Esophagus squamous epithelium (tissue), 5 donors: ENCODE measurements at regions not wholly inside any gene's neighbourhood (a gene's known extent, or its start where the extent isn't known, plus 50 kb on each side); places are given as distances from the start of the nearest gene placed in this dataset.

Source experiments
- DNase-seq: peaks from one replicate; lab custom pipeline; 2025; lab: John Stamatoyannopoulos, UW
- H3K27ac ChIP-seq, 4 donors: fragments of 200-600 bp; sonication (generic); one replicate each; pipeline ENCODE4 v1.5.1; 2016 to 2019; ENCODE audit warnings: mild to moderate bottlenecking in 1 of 4
- H3K27me3 ChIP-seq, 4 donors: fragments of 200-600 bp; sonication (generic); 1 replicate in 3 of 4; 2 replicates in 1 of 4; pipeline versions ENCODE4 v1.5.1 to v1.6.0; 2017 to 2021; ENCODE audit warnings: antibody characterized with exemption in 1 of 4
- H3K36me3 ChIP-seq, 3 donors: fragments of 200-600 bp; sonication (generic); one replicate each; pipeline ENCODE4 v1.5.1; 2016 to 2019
- H3K4me1 ChIP-seq, 3 donors: fragments of 200-600 bp; sonication (generic); one replicate each; pipeline ENCODE4 v1.5.1; 2017 to 2019
- H3K4me3 ChIP-seq, 4 donors: fragments of 200-600 bp; sonication (generic); 1 replicate in 3 of 4; 2 replicates in 1 of 4; pipeline ENCODE4 v1.5.1; 2016 to 2019; ENCODE audit warnings: mild to moderate bottlenecking in 2 of 4, moderate library complexity in 1 of 4
- H3K9me3 ChIP-seq, 3 donors: fragments of 200-600 bp; sonication (generic); one replicate each; pipeline ENCODE4 v1.5.1; 2016 to 2019
- CTCF ChIP-seq, 6 experiments: fragments of 450-650 bp in 4 of 6; fragments of 200-600 bp in 2 of 6; sonication (generic) in 2 of 6; IDR thresholded peaks; one replicate each; pipeline ENCODE4 v1.5.1; 2016 to 2019; ENCODE audit warnings: antibody characterized with exemption in 6 of 6, mild to moderate bottlenecking in 4 of 6, moderate library complexity in 4 of 6
- POLR2A ChIP-seq, 4 donors: fragments of 450-650 bp; IDR thresholded peaks; one replicate each; pipeline ENCODE4 v1.6.1; 2017; ENCODE audit warnings: antibody characterized with exemption in 4 of 4, mild to moderate bottlenecking in 4 of 4, moderate library complexity in 3 of 4
- WGBS, 2 donors: methylation state at CpG; one replicate each; pipeline ENCODE4 v1.1.5; 2018; 5-methylcytosine and 5-hydroxymethylcytosine counted together
- intact Hi-C: fragments of 100-400 bp; cut with DNase I; formaldehyde crosslinking; loops from one replicate; pipeline ENCODE4 v1.15.0; 2022
- donor health status: DM: yes; HTN: yes; CAD: no.

DNA sequence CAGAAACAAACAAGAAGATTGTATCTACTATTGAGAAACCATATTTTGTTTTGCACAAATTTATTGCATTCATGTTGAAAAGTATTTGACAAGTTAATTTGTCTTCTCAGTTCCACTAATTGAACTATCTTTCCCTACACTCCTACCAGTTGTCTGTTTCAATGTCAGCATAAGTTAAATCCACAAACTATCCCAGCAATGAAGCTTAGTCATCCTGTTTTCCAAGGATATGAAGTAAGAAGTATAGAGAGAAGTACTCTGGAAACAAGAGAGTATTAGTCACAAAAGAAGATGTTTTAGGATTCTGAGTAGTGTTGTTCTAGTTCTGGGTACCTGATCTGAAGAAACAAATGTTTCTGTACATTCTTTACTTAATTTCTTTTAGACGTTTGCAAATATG, 261.6 kb upstream of the ZNF804A start:
- H3K27ac ChIP-seq: no peak overlapping the region
- TF ChIP-seq POLR2A (IDR thresholded peaks at IDR 0.05) (no peak), CTCF (IDR thresholded peaks at IDR 0.05) (no peak)
- no peaks in the 10 kb centered on the region for H3K36me3 ChIP-seq
- no peaks in the 10 kb centered on the region for H3K4me1 ChIP-seq
- WGBS, 2 donors: 35 to 56% methylated on average over 1 of the region's 1 CpG
- no peaks in the 10 kb centered on the region for H3K27me3 ChIP-seq
- no peak overlapping the region for H3K4me3 ChIP-seq
- DNase-seq: no peak
- H3K9me3 ChIP-seq: no peaks in the 10 kb centered on the region
- intact Hi-C loops: no loop called here

- intact Hi-C loops: no loop called here
- H3K36me3 ChIP-seq: no peaks in the 10 kb centered on the region
- H3K27me3 ChIP-seq: no peaks in the 10 kb centered on the region
- no peak overlapping the region for H3K4me3 ChIP-seq
- H3K9me3 ChIP-seq: no peaks in the 10 kb centered on the region
- 15 to 23% methylated on average over 3 of the region's 3 CpGs for WGBS, 2 donors
- H3K27ac ChIP-seq: no peak overlapping the region
- no peaks in the 10 kb centered on the region for H3K4me1 ChIP-seq
- DNase-seq: no peak
- TF ChIP-seq CTCF (IDR thresholded peaks at IDR 0.05) (no peak), POLR2A (IDR thresholded peaks at IDR 0.05) (no peak)
Measured at GRCh38 chr2:184338771-184339170, 259.6 kb upstream of the ZNF804A start.

DNA sequence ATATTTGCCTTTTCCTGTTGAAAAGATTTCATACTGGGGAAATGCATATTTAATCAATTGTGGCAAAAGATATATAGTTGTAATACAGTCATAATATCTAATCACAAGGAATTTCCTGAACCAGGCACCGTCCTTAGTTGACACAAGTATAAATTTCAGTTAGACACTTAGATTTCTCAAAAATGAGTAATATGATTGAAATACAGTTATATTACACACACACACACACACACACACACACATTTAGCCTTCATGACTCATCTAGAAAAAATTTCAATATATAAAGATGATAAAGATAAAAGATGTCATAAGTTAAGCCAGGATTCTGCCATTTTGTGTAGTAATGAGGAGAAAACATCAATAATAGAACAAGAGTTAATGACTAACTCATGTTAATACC, 258.4 kb upstream of the ZNF804A start:
- TF ChIP-seq POLR2A (IDR thresholded peaks at IDR 0.05) (no peak), CTCF (IDR thresholded peaks at IDR 0.05) (no peak)
- Histone ChIP-seq H3K4me3 (no peak overlapping the region), H3K4me1 (no peaks in the 10 kb centered on the region), H3K27me3 (no peaks in the 10 kb centered on the region), H3K9me3 (no peaks in the 10 kb centered on the region), H3K27ac (no peak overlapping the region), H3K36me3 (no peaks in the 10 kb centered on the region)
- intact Hi-C loops: no loop called here
- WGBS, 2 donors: 31 to 50% methylated on average over 1 of the region's 1 CpG
- DNase-seq: no peak

DNA sequence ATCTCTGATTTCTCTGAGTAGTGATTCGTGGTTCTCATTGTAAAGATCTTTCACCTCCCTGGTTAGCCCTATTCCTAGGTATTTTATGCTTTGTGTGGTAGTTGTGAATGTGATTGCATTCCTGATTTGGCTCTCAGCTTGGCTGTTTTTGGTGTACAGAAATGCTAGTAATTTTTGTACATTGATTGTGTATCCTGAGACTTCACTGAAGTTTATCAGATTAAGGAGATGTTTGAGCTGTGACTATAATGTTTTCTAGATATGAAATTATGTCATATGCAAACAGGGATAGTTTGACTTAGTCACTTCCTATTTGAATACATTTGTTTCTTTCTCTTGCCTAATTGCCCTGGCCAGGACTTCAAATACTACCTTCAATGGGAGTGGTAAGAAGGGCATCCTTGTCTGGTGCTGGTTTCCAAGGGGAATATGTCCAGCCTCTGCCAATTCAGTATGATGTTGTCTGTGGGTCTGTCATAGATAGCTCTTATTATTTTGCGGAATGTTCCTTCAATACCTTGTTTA, 251.9 kb upstream of the ZNF804A start:
- DNase-seq: no peak
- no peak for TF ChIP-seq POLR2A (IDR thresholded peaks at IDR 0.05)
- TF ChIP-seq CTCF (IDR thresholded peaks at IDR 0.05): no peak
- H3K27ac ChIP-seq: no peak overlapping the region
- no peaks in the 10 kb centered on the region for H3K27me3 ChIP-seq
- H3K4me1 ChIP-seq: no peaks in the 10 kb centered on the region
- H3K9me3 ChIP-seq: no peaks in the 10 kb centered on the region
- no peak overlapping the region for H3K4me3 ChIP-seq
- WGBS, 2 donors: 57 to 65% methylated on average over 2 of the region's 2 CpGs
- intact Hi-C loops: no loop called here
- H3K36me3 ChIP-seq: no peaks in the 10 kb centered on the region

DNA sequence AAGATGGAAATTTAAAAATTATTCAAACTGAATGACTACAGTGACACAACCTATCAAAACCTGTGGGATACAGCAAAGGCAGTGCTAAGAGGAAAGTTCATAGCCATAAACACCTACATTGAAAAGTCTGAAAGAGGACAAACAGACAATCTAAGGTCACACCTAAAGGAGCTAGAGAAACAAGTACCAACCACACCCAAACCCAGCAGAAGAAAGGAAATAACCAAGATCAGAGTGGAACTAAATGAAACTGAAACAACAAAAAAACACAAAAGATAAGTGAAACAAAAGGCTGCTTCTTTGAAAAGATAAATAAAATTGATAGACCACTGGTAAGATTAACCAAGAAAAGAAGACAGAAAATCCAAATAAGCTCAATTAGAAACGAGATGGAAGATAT, 247.2 kb upstream of the ZNF804A start:
- Histone ChIP-seq H3K27me3 (no peaks in the 10 kb centered on the region), H3K4me1 (no peaks in the 10 kb centered on the region), H3K36me3 (no peaks in the 10 kb centered on the region), H3K4me3 (no peak overlapping the region), H3K9me3 (no peaks in the 10 kb centered on the region), H3K27ac (no peak overlapping the region)
- no peak for TF ChIP-seq CTCF (IDR thresholded peaks at IDR 0.05)
- TF ChIP-seq POLR2A (IDR thresholded peaks at IDR 0.05): no peak
- DNase-seq: no peak
- WGBS, 2 donors: 31 to 40% methylated on average over 1 of the region's 1 CpG
- intact Hi-C loops: no loop called here
